Neural cell (in vitro differentiated cells): ENCODE measurements at regions not wholly inside any gene's neighbourhood (a gene's known extent, or its start where the extent isn't known, plus 50 kb on each side); places are given as distances from the start of the nearest gene placed in this dataset.

Source experiments
- EZH2 ChIP-seq: fragments of 200-600, 300-800 bp; shearing (Covaris generic), sonication (generic); IDR thresholded peaks from 2 replicates; pipeline ENCODE4 v1.6.1; 2014; ENCODE audit warnings: antibody characterized with exemption, low read length, borderline replicate concordance, mild to moderate bottlenecking; ENCODE audit not compliant: insufficient read depth, poor library complexity, severe bottlenecking
- RAD21 ChIP-seq: fragments of 450-650 bp; conservative IDR thresholded peaks from 2 replicates; pipeline ENCODE4 v1.6.1; 2014; ENCODE audit warnings: antibody characterized with exemption, mild to moderate bottlenecking, moderate library complexity
- SMC3 ChIP-seq: fragments of 450-650 bp; conservative IDR thresholded peaks from 2 replicates; pipeline ENCODE4 v1.6.1; 2014; ENCODE audit warnings: antibody characterized with exemption, mild to moderate bottlenecking, moderate library complexity; ENCODE audit not compliant: poor library complexity
- TAF1 ChIP-seq: IDR thresholded peaks from 2 replicates; pipeline ENCODE4 v1.6.1; 2012; ENCODE audit warnings: low read depth
- TF ChIP-seq, protein P1 (sequence below): fragments of 450-650 bp; IDR thresholded peaks from 2 replicates; pipeline ENCODE4 v1.5.1; 2014; ENCODE audit warnings: antibody characterized with exemption, mild to moderate bottlenecking, moderate library complexity; ENCODE audit not compliant: poor library complexity, severe bottlenecking
- TF ChIP-seq, protein P2 (sequence below): IDR thresholded peaks from 2 replicates; pipeline ENCODE4 v1.6.1; 2012; ENCODE audit warnings: borderline replicate concordance

DNA sequence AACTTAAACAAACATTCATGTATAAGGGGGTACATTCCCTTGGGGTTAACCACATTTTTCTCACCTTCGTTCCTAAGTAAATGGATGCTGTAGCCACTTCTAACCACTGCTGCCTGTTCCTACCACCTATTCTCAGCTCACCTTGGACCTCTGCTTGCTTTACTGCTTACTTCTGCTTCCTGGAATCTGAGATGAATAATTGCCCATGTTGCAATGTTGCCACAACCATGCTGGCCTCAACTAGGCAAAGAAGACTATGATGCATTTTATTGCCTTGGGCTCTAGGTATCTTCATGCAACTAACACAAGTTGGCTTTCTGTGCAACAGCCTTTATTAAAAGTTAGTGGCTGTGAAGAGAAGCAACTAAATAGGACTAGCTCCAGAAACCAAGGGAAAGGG lies 106.3 kb upstream of the TCF4 start:
- TF ChIP-seq, protein P1, sequence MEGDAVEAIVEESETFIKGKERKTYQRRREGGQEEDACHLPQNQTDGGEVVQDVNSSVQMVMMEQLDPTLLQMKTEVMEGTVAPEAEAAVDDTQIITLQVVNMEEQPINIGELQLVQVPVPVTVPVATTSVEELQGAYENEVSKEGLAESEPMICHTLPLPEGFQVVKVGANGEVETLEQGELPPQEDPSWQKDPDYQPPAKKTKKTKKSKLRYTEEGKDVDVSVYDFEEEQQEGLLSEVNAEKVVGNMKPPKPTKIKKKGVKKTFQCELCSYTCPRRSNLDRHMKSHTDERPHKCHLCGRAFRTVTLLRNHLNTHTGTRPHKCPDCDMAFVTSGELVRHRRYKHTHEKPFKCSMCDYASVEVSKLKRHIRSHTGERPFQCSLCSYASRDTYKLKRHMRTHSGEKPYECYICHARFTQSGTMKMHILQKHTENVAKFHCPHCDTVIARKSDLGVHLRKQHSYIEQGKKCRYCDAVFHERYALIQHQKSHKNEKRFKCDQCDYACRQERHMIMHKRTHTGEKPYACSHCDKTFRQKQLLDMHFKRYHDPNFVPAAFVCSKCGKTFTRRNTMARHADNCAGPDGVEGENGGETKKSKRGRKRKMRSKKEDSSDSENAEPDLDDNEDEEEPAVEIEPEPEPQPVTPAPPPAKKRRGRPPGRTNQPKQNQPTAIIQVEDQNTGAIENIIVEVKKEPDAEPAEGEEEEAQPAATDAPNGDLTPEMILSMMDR: no peak
- TF ChIP-seq EZH2: no peak
- TF ChIP-seq, protein P2, sequence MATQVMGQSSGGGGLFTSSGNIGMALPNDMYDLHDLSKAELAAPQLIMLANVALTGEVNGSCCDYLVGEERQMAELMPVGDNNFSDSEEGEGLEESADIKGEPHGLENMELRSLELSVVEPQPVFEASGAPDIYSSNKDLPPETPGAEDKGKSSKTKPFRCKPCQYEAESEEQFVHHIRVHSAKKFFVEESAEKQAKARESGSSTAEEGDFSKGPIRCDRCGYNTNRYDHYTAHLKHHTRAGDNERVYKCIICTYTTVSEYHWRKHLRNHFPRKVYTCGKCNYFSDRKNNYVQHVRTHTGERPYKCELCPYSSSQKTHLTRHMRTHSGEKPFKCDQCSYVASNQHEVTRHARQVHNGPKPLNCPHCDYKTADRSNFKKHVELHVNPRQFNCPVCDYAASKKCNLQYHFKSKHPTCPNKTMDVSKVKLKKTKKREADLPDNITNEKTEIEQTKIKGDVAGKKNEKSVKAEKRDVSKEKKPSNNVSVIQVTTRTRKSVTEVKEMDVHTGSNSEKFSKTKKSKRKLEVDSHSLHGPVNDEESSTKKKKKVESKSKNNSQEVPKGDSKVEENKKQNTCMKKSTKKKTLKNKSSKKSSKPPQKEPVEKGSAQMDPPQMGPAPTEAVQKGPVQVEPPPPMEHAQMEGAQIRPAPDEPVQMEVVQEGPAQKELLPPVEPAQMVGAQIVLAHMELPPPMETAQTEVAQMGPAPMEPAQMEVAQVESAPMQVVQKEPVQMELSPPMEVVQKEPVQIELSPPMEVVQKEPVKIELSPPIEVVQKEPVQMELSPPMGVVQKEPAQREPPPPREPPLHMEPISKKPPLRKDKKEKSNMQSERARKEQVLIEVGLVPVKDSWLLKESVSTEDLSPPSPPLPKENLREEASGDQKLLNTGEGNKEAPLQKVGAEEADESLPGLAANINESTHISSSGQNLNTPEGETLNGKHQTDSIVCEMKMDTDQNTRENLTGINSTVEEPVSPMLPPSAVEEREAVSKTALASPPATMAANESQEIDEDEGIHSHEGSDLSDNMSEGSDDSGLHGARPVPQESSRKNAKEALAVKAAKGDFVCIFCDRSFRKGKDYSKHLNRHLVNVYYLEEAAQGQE: no peak
- no peak for TF ChIP-seq RAD21
- TF ChIP-seq TAF1: no peak
- no peak for TF ChIP-seq SMC3
